ENCODE measurements at regions not wholly inside any gene's neighbourhood (a gene's known extent, or its start where the extent isn't known, plus 50 kb on each side); places are given as distances from the start of the nearest gene placed in this dataset.

DNA sequence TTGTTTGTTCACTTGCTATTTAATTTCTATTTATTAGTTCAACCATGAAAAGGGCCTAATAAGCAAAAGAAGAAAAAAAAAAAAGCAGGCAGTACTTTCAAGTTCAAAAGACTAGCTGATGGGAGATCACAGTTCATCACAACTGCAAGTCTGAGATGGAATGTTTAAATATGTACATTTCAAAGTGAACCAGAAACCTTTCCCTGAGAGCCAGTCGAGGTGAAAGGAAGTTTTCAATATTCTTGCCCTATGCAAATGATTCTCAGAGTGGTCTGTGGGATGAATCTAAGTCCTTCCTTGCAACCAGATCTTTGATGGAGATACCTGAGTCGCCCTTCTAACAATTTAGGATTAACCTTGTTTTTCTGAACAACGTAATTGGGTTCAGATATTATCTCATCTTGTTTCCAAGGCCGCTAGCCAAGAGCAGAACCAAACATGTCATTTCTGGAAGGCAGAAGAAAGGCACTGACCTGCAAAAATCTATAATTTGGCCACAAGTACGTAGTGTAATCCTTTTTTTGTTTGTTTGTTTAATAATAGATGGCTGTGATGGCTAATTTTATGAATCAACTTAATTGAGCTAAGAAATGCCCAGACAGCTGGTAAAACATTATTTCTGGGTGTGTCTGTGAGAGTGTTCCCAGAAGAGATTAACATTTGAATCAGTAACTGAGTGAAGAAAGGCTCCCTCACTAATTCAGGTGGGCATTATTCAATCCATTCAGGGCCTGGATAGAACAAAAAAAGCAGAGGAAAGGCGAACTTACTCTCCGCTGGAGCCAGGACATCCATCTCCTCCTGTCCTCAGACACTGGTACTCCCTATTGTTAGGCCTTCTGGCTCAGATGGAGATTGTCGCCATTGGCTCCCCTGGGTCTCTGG is 171.1 kb upstream of the TMPO start:
- TF ChIP-seq, protein P1, sequence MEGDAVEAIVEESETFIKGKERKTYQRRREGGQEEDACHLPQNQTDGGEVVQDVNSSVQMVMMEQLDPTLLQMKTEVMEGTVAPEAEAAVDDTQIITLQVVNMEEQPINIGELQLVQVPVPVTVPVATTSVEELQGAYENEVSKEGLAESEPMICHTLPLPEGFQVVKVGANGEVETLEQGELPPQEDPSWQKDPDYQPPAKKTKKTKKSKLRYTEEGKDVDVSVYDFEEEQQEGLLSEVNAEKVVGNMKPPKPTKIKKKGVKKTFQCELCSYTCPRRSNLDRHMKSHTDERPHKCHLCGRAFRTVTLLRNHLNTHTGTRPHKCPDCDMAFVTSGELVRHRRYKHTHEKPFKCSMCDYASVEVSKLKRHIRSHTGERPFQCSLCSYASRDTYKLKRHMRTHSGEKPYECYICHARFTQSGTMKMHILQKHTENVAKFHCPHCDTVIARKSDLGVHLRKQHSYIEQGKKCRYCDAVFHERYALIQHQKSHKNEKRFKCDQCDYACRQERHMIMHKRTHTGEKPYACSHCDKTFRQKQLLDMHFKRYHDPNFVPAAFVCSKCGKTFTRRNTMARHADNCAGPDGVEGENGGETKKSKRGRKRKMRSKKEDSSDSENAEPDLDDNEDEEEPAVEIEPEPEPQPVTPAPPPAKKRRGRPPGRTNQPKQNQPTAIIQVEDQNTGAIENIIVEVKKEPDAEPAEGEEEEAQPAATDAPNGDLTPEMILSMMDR (IDR thresholded peaks at IDR 0.05; ENCODE audit: poor library complexity, severe bottlenecking): no peak
- no peak for TF ChIP-seq EZH2 (IDR thresholded peaks at IDR 0.05; ENCODE audit: borderline replicate concordance, insufficient read depth, low read length, poor library complexity, severe bottlenecking)
- TF ChIP-seq TAF1 (IDR thresholded peaks at IDR 0.05; ENCODE audit: low read depth): no peak
- no peak for TF ChIP-seq MXI1 (conservative IDR thresholded peaks at IDR 0.05; ENCODE audit: poor library complexity, severe bottlenecking)
- no peak for TF ChIP-seq POLR2AphosphoS5 (IDR thresholded peaks at IDR 0.05)
- no peak for TF ChIP-seq RAD21 (conservative IDR thresholded peaks at IDR 0.05)
- no peak for TF ChIP-seq EP300 (conservative IDR thresholded peaks at IDR 0.05; ENCODE audit: poor library complexity, severe bottlenecking)

All from neural cell (in vitro differentiated cells).